GM12875 (cell line): ENCODE measurements at regions not wholly inside any gene's neighbourhood (a gene's known extent, or its start where the extent isn't known, plus 50 kb on each side); places are given as distances from the start of the nearest gene placed in this dataset.

Experiments
- H3K4me3 ChIP-seq: one replicate; pipeline ENCODE4 v1.5.1; 2011; ENCODE audit warnings: low read depth, low read length, control low read depth
- CTCF ChIP-seq: IDR thresholded peaks from 2 replicates; pipeline ENCODE4 v1.5.1; 2011; ENCODE audit warnings: low read depth, mild to moderate bottlenecking, control low read depth, inconsistent platforms, low read length, moderate library complexity, borderline replicate concordance; ENCODE audit not compliant: insufficient read depth

GRCh38 chr5:77849308-77849900 lies 73.3 kb upstream of the TBCA start:
- no peak for TF ChIP-seq CTCF
- no peak overlapping the region for H3K4me3 ChIP-seq

- H3K4me3 ChIP-seq, result no peak overlapping the region
- TF ChIP-seq CTCF, result no peak
Measured at GRCh38 chr5:77847814-77848290, 71.7 kb upstream of the TBCA start.

GRCh38 chr5:77847129-77847460 lies 71.0 kb upstream of the TBCA start:
- TF ChIP-seq CTCF, result no peak
- no peak overlapping the region for H3K4me3 ChIP-seq

GRCh38 chr5:77846422-77847128 lies 70.4 kb upstream of the TBCA start:
- H3K4me3 ChIP-seq, result no peak overlapping the region
- no peak for TF ChIP-seq CTCF

GRCh38 chr5:77845324-77845646 lies 69.1 kb upstream of the TBCA start:
- no peak overlapping the region for H3K4me3 ChIP-seq
- TF ChIP-seq CTCF, result no peak

GRCh38 chr5:77844623-77845323 lies 68.6 kb upstream of the TBCA start:
- H3K4me3 ChIP-seq, result peak overlapping the region; percentile 49

More at GRCh38 chr5:77844623-77845323, 68.6 kb upstream of the TBCA start:
- peak; percentile 22; the same call in 1 of the 2 replicates for TF ChIP-seq CTCF
